Vagina (tissue), 2 donors: ENCODE measurements at regions not wholly inside any gene's neighbourhood (a gene's known extent, or its start where the extent isn't known, plus 50 kb on each side); places are given as distances from the start of the nearest gene placed in this dataset.

Experiments
- DNase-seq, 2 donors: peaks; one replicate each; pipeline ENCODE4 v3.0.0-alpha.2; 2017; ENCODE audit errors: extremely low spot score in 2 of 2
- H3K27ac ChIP-seq: fragments of 200-600 bp; sonication (generic); one replicate; pipeline ENCODE4 v1.5.1; 2019
- H3K27me3 ChIP-seq: fragments of 200-600 bp; sonication (generic); one replicate; pipeline ENCODE4 v1.5.1; 2019
- H3K36me3 ChIP-seq, 2 donors: fragments of 200-600 bp; sonication (generic); one replicate each; pipeline ENCODE4 v1.5.1; 2017 to 2019
- H3K4me1 ChIP-seq: fragments of 200-600 bp; sonication (generic); one replicate; pipeline ENCODE4 v1.5.1; 2019
- H3K4me3 ChIP-seq, 2 donors: fragments of 200-600 bp; sonication (generic); 1 replicate in 1 of 2; 2 replicates in 1 of 2; pipeline ENCODE4 v1.5.1; 2016 to 2019
- H3K9me3 ChIP-seq: fragments of 200-600 bp; sonication (generic); one replicate; pipeline ENCODE4 v1.5.1; 2019
- POLR2A ChIP-seq, 2 donors: fragments of 450-650 bp; IDR thresholded peaks; one replicate each; pipeline ENCODE4 v1.6.1; 2017; ENCODE audit warnings: antibody characterized with exemption in 2 of 2, mild to moderate bottlenecking in 2 of 2, moderate library complexity in 2 of 2
- POLR2AphosphoS5 ChIP-seq, 2 donors: sonication (generic); formaldehyde crosslinking; IDR thresholded peaks; one replicate each; pipeline ENCODE4 v1.9.0; 2017; ENCODE audit warnings: antibody characterized with exemption in 2 of 2, mild to moderate bottlenecking in 2 of 2, low read depth in 1 of 2; ENCODE audit not compliant: insufficient read depth in 1 of 2
- intact Hi-C: fragments of 100-400 bp; cut with DNase I; formaldehyde crosslinking; loops from one replicate; pipeline ENCODE4 v1.15.1; 2023
- TF ChIP-seq, protein P1 (sequence below), 3 experiments: fragments of 450-650 bp in 2 of 3; fragments of 200-600 bp in 1 of 3; sonication (generic) in 1 of 3; IDR thresholded peaks; one replicate each; pipeline ENCODE4 v1.5.1; 2017 to 2019; ENCODE audit warnings: antibody characterized with exemption in 3 of 3, mild to moderate bottlenecking in 2 of 3, moderate library complexity in 2 of 3

DNA sequence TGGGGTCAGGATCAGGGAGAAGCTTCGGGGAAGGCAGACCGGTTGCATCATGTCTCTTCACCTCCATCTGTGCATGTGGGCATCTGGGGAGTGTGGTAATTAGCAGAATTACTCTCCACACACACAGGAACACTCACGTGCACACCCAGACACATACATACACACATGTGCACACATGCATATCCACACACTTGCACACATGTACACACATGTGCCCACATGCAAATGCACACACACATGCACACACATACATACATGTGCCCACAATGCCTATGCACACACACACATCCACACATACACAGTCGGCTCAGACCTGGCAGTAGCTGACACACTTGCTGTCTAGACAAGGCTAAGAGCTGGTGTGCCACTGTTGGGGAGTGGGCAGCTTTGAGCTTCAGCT, 212.3 kb upstream of the PMEPA1 start:
- TF ChIP-seq POLR2A (IDR thresholded peaks at IDR 0.05) (no peak), POLR2AphosphoS5 (IDR thresholded peaks at IDR 0.05; ENCODE audit: insufficient read depth in 1 of 2, low read depth in 1 of 2) (no peak)
- TF ChIP-seq, protein P1, sequence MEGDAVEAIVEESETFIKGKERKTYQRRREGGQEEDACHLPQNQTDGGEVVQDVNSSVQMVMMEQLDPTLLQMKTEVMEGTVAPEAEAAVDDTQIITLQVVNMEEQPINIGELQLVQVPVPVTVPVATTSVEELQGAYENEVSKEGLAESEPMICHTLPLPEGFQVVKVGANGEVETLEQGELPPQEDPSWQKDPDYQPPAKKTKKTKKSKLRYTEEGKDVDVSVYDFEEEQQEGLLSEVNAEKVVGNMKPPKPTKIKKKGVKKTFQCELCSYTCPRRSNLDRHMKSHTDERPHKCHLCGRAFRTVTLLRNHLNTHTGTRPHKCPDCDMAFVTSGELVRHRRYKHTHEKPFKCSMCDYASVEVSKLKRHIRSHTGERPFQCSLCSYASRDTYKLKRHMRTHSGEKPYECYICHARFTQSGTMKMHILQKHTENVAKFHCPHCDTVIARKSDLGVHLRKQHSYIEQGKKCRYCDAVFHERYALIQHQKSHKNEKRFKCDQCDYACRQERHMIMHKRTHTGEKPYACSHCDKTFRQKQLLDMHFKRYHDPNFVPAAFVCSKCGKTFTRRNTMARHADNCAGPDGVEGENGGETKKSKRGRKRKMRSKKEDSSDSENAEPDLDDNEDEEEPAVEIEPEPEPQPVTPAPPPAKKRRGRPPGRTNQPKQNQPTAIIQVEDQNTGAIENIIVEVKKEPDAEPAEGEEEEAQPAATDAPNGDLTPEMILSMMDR (IDR thresholded peaks at IDR 0.05), result no peak
- Histone ChIP-seq H3K27me3 (no peaks in the 10 kb centered on the region), H3K27ac (no peak overlapping the region), H3K4me3 (no peak overlapping the region), H3K36me3 (no peaks in the 10 kb centered on the region), H3K4me1 (no peaks in the 10 kb centered on the region), H3K9me3 (no peaks in the 10 kb centered on the region)
- intact Hi-C loops, result no loop called here
- DNase-seq, result no peak

DNA sequence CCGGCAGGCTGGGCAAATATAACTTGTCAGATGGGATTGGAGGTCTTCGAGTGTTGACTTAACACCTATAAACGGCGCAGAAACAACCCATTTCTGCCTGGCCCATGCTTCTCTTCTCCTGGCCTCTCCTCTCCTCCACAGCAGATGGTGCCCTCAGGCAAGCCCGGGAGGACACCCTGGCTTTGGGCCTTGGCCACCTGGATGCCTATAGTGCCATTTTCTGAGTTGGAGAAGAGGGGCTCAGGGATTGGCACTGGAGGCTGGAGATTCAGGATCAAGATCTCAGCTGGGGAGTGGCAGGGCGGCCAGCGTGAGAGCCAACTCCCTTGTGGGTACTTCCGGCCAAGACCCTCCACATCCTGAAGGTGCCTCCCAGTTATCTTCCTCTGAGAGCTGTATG, 211.9 kb upstream of the PMEPA1 start:
- H3K27me3 ChIP-seq, result no peaks in the 10 kb centered on the region
- no peaks in the 10 kb centered on the region for H3K4me1 ChIP-seq
- no peak for DNase-seq
- intact Hi-C loops, result no loop called here
- H3K36me3 ChIP-seq, result no peaks in the 10 kb centered on the region
- H3K4me3 ChIP-seq, result no peak overlapping the region
- no peak overlapping the region for H3K27ac ChIP-seq
- TF ChIP-seq POLR2AphosphoS5 (IDR thresholded peaks at IDR 0.05; ENCODE audit: insufficient read depth in 1 of 2, low read depth in 1 of 2), result no peak
- TF ChIP-seq, protein P1 (IDR thresholded peaks at IDR 0.05), result no peak
- no peak for TF ChIP-seq POLR2A (IDR thresholded peaks at IDR 0.05)
- no peaks in the 10 kb centered on the region for H3K9me3 ChIP-seq

DNA sequence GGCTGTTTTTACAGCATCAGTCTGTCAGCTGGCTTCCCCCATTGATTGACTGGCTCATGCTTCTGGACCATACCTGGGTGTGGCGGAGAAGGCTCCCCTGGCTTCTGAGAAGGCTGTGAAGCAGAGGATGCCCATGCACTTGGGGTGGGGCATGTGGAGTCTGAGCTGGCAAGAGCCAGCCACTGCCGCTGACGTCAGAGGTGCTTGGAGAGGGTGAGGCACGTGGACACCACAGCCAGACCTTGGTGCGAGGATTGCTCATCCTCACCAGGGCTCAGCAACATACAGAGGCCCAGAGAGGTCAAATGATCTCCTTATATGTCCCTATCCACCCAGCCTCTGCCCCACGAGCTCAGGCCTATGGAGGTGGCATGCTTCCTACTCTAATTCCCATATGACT, 211.2 kb upstream of the PMEPA1 start:
- H3K4me3 ChIP-seq, result no peak overlapping the region
- intact Hi-C loops, result no loop called here
- TF ChIP-seq POLR2AphosphoS5 (IDR thresholded peaks at IDR 0.05; ENCODE audit: insufficient read depth in 1 of 2, low read depth in 1 of 2), result no peak
- TF ChIP-seq POLR2A (IDR thresholded peaks at IDR 0.05), result no peak
- TF ChIP-seq, protein P1 (IDR thresholded peaks at IDR 0.05), result no peak
- H3K36me3 ChIP-seq, result no peaks in the 10 kb centered on the region
- H3K4me1 ChIP-seq, result no peaks in the 10 kb centered on the region
- no peak overlapping the region for H3K27ac ChIP-seq
- H3K27me3 ChIP-seq, result no peaks in the 10 kb centered on the region
- no peak for DNase-seq
- H3K9me3 ChIP-seq, result no peaks in the 10 kb centered on the region

DNA sequence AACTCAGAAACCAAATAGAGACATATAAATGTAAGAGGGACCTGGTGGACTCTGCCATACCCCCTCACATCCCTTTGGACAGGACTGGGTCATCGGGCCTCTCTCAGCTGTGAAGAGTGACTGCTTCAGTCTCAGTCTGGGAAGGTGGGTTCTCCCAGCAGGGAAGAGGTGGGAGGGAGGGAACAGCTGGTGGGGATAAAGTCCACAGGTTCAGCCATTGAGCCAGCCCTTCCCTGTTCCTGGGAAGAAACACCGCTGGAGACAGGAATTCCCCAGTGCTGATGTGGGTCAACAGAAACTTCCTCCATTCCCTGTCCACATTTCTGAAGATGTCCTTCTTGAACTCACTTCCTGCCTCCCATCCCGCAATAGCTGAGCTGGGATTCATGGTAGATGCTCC, 209.2 kb upstream of the PMEPA1 start:
- Histone ChIP-seq H3K36me3 (no peaks in the 10 kb centered on the region), H3K4me1 (no peaks in the 10 kb centered on the region), H3K27ac (no peak overlapping the region), H3K4me3 (no peak overlapping the region), H3K27me3 (no peaks in the 10 kb centered on the region), H3K9me3 (no peaks in the 10 kb centered on the region)
- DNase-seq, result no peak
- no peak for TF ChIP-seq POLR2A (IDR thresholded peaks at IDR 0.05)
- TF ChIP-seq POLR2AphosphoS5 (IDR thresholded peaks at IDR 0.05; ENCODE audit: insufficient read depth in 1 of 2, low read depth in 1 of 2), result no peak
- TF ChIP-seq, protein P1 (IDR thresholded peaks at IDR 0.05), result no peak
- intact Hi-C loops, result no loop called here

DNA sequence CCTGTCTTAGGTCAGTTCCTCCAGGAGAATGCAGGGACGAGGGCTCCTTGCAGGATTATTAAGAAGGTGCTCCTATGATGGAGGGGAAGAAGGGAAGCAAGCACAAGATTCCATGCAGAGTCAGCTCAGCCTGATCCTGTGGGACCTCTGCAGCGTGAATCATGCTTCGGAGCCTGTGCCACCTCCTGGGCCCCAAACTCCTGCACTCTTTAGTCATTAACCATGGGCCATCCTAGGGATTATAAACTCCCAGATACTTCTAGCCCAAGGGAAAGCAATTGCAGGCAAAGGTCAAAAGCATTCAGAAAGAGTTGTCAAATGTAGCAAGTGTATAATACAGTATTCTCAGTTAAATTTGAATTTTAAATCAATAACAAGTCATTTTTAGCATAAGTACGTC, 208.7 kb upstream of the PMEPA1 start:
- no peak for TF ChIP-seq POLR2A (IDR thresholded peaks at IDR 0.05)
- TF ChIP-seq, protein P1 (IDR thresholded peaks at IDR 0.05), result no peak
- no peak for TF ChIP-seq POLR2AphosphoS5 (IDR thresholded peaks at IDR 0.05; ENCODE audit: insufficient read depth in 1 of 2, low read depth in 1 of 2)

More for the DNA sequence above, 208.7 kb upstream of the PMEPA1 start:
- no peaks in the 10 kb centered on the region for H3K9me3 ChIP-seq
- DNase-seq, result no peak
- H3K27me3 ChIP-seq, result no peaks in the 10 kb centered on the region
- no peaks in the 10 kb centered on the region for H3K36me3 ChIP-seq
- H3K4me1 ChIP-seq, result no peaks in the 10 kb centered on the region
- H3K27ac ChIP-seq, result no peak overlapping the region
- intact Hi-C loops, result no loop called here
- no peak overlapping the region for H3K4me3 ChIP-seq
